ENCODE measurements at regions not wholly inside any gene's neighbourhood (a gene's known extent, or its start where the extent isn't known, plus 50 kb on each side); places are given as distances from the start of the nearest gene placed in this dataset.

DNA sequence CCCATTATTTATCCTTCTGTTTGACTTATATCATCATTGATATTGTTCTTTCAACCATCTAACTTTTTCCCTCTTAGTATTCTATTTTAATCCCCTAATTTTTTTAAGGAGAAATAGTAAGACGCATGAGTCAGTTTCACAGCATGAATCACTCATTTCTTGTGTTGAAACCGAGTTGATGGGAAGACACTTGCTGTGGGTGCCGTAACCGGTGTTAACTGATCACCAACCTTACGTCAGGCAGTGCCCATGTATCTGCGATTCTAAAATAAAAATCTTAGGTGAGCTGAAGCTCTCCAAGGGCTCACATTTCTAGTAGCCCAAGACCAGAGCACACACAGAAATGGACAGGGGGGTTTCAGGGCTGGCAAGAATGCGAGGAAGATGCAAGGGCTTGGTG lies 348.1 kb downstream of the GALR1 start:
- DNase-seq = no peak

DNA sequence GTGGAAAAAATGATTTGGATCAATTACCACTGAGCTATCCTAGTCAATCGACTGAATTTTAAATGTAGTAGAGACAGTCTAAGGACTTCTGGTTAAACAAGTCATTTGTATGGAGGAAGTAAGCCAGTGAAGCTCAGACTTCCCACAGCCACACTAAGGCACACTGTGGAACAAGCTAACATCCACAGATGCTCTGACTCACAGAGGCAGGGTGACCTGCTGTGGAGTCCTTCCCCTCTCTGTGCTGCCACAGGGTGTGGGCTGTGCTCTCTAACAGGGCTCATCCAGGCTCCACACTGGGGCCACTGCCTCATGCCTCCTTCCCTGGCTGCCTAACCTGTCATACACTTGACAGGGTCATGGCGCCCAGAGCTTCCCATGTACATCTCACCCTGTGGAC lies 351.0 kb downstream of the GALR1 start:
- no peak for DNase-seq

DNA sequence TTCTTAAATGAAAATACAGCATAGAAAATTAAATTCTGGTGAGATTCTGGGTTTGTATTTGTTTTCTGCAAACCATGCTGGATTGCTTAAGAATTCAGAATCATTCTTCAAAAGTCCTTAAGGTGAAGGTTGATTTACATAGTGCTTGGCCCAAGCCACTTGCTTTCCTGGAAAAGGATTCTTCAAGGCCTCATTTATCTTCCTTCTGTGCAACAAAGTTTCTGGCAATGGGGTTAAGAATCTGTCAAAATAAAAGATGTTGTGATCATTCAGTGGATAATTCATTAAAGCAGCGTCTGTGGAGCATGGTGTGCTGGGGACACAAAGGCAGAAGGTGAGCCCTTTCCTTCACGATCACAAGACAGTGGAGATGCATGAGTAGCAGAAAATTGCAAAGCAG lies 351.9 kb downstream of the GALR1 start:
- no peak for DNase-seq

GRCh38 chr18:77607087-77607486 lies 357.4 kb downstream of the GALR1 start:
- no peak for DNase-seq

GRCh38 chr18:77608807-77609206 lies 359.2 kb downstream of the GALR1 start:
- no peak for DNase-seq

DNA sequence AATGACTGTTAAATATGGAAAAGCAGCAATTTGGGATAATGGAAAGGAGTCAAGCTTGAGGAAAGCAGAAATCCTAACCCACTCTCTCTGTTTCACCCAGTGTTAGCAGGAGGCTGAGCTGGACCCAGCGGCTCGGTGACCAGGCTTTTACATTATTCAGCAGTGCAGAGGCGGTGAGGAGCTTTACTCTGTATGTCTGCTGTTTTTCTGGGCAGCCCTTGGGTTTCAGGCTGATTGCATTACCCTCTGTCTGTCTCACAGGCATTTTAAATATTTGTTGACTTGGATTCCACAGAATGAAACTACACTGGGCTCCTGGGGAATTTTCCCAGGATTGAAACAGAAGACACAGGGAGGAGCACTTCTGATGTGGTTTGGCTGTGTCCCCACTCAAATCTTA lies 368.0 kb downstream of the GALR1 start:
- no peak for DNase-seq

DNA sequence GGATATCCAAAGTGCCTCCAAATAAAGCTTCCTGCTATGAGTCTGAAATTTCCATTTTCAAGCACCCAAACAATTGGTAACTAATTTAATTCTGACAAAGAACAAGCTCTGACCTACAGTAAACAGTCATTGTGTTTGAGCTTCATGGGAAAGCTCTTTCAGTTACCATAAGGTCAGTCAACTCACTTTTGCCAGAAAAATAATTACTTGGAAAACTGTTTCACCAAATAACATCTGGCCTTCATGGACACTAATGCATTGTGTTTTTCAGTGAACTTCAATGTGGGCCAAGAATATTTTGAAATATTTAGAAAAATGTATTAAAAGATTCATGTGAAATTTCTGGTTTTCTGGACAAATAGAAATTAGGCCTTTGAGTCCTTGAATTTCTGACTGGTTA lies 369.9 kb downstream of the GALR1 start:
- no peak for DNase-seq

GRCh38 chr18:77622009-77622692 lies 372.5 kb downstream of the GALR1 start:
- no peak for DNase-seq

GRCh38 chr18:77632758-77633157 lies 383.1 kb downstream of the GALR1 start:
- DNase-seq = no peak

DNA sequence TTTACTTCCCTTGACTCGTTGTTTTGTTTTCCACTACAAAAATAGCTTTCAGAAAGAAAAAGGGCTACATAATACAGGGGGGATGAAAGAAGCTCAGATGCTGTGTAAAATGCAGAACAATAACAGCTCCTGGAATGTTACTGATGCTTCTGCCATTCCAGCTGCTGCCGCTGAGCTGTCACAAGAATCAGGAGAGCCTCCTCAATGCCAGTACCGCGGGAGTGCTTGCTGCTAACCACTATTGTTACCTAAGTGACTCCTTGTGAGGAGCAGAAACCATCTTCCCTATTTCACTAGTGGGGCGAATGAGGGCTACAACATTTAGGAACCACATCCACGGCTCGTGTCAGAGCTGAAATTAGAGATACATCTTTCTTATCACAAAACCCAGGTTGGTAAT lies 384.8 kb downstream of the GALR1 start:
- DNase-seq = no peak

DNA sequence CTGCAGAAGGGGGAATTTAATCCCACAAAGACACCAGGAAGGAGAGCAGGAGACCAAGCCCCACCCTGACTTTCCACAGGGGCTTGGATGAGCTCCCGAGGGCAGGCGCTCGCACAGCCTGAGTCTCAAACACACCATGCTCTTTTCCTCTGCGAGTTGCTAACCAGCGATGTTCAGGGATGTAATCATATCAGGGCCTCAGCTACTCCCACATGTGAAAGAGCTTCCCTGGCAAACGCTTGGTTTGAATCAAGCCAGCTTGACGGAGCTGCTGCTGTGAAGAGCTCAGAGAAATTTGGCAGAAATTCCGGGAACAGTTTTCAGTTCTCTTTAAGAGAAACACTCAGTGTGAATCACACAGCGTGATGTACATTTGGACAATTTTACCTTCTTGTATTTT lies 385.8 kb downstream of the GALR1 start:
- DNase-seq = no peak

- no peak for DNase-seq
These were observed 386.2 kb downstream of the GALR1 start for GRCh38 chr18:77635858-77636257.

- DNase-seq = no peak
These were observed 395.7 kb downstream of the GALR1 start for GRCh38 chr18:77645170-77645872.

DNA sequence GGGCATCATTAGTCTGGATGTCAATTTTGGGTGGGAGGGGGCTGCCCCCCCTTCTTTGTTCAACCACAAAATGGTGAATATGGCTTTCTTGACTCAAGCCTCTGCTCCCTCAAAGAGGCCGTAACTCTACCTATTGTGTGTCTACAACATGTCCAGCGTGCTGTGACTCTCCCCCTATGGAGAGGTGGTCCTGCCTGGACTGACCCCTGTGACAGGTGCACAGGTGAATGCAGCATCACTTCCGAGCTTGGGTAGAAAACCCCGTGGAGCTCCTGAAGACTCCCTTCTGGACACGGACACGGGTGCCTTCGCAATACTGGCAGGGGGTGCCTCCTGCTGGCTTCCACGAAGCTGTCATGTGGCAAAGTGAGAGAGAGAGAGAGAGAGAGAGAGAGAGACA lies 397.8 kb downstream of the GALR1 start:
- DNase-seq = no peak

GRCh38 chr18:77648411-77648810 lies 398.8 kb downstream of the GALR1 start:
- no peak for DNase-seq

DNA sequence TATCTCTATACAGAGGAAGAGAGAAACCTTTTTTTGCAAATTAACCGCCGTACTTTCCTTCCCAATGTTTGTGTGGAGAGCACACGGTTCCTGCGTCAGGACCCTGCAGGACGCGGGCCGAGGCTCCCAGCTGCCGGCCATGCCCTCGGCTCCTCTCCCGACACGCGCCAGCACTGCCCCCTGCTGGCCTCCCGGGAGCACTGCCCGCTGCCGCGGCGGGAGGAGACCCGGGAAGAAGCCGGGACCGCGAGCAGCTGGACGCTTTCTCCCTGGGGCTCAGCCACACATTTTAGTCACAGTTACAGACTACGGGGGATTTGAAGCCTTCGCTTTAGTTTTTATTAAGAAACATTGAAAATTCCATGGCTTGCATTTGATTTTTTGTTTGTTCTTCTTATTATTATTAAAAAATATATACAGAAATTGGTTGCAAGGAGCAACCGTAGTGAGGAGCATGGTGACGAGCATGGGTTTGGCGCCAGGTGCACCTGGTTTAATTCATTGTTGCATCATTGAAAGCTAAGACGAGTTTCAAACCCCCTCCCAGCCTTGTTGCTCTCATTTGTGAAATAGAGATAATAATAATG lies 401.2 kb downstream of the GALR1 start:
- DNase-seq = peak; percentile 82

DNA sequence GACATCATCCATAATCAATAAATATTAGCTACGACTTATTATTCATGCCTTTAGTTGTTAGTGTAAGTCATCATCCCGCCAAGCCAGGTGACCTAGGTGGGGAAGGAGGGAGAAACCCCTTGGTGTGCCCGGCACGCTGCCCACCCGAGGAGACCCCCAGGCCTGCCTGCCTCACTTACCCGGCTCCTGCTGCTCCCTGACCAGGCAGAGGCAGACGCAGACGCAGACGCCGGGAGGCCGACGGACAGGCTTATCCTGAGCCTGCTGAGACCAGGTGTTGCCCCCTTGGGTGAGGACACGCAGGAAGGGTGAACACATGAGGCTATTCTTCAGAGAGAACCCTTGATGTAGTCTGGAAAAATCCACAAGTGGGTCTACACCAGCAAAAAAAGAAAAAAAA lies 401.8 kb downstream of the GALR1 start:
- DNase-seq = no peak

GRCh38 chr18:77653792-77654191 lies 404.1 kb downstream of the GALR1 start:
- DNase-seq = no peak

DNA sequence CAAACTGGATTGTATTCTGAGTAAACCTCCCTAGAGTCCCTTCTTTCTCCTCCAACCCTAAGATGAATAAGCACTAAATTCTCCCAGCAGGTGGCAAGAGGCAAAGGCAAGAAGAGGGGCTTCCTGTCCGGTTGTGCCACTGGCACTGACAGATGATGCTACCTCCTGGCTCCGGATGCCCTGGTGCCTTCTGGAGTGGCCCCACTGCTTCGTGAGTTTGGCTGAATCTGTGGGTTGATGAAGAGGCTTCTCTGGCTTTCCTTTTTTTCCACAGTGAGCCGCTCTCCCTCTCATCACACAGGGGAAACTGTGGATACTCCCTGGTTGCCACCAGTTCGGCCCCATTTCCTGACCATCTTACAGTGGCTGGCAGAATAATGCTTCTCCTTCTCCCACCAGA lies 404.7 kb downstream of the GALR1 start:
- no peak for DNase-seq

DNA sequence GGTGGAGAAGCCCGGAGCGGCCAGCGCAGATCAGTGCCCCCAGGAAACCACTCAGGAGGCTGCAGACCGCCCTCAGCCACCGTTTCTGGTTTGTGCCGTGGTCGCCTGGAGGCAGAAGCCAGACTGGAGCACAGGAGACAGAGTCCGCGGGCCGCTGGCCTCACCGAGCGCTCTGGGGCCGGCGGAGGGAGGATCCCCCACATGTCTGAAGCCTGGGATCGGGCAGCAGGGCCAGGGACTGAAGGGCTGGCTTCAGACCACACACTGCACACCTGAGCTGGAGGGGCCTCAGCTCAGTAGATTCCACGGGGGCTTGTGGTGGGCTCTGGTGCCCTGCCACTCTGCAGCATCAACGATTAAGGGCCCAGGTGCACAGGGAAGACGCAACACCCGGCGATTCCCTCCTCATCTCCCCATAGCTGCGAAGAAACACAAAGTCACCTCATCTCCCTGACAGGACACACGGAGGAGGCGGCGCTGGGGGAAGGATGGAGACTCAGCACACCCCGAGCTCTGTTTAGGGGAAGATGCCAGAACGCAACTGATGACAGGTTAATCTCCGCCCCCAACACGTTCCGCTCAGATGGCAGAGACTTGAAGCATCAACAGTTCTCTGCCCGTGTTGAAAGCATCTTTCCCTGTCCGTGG lies 408.1 kb downstream of the GALR1 start:
- DNase-seq = no peak

DNA sequence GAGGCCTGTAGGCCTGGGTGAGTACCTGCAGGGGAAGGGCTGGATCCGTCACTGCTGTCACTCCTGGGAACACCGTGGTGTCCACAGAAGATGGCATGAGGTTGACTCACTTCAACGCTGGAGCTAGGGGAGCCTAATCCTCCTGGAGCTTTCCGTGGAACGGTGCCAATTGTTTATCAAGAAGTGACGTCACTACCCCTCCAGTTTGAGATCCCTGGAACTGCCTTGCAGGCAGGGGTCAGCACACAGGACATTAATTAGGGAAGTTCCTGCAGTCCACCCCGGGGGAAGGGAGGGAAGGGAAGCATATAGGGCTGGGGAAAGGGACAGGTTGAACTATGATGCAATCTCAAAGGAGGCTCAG lies 408.6 kb downstream of the GALR1 start:
- no peak for DNase-seq

- no peak for DNase-seq
These were observed 409.3 kb downstream of the GALR1 start for GRCh38 chr18:77658751-77659448.

DNA sequence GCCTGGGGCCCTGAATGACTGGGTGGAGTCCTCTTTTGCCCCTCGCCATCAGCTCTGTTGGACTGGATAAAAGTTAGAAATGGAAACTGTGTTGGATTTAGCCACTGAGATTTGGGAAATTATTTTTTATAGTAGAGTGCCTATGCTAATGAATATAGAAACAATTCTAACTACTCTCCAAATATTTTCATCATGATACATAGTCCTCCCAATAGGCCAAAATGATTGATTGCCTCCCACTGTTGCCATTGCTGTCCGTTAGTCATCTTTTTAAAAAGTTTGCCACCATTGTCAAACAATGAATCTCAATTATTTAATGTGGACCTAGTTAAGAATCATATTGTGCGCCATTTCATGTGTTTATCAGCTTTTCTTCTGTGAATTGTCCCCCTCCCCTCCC lies 417.0 kb downstream of the GALR1 start:
- DNase-seq = no peak

Measured in suppressor macrophage treated with lipopolysaccharide for 4 hours (primary cell).